ENCODE measurements at regions not wholly inside any gene's neighbourhood (a gene's known extent, or its start where the extent isn't known, plus 50 kb on each side); places are given as distances from the start of the nearest gene placed in this dataset.

- H3K9me3 ChIP-seq (ENCODE audit: control insufficient read depth, insufficient read depth, low read length), result no peaks in the 10 kb centered on the region
- H3K4me3 ChIP-seq (ENCODE audit: low read length), result no peak overlapping the region
- no peak for TF ChIP-seq EZH2phosphoT487 (IDR thresholded peaks at IDR 0.05; ENCODE audit: borderline replicate concordance, low read length)
- TF ChIP-seq, protein P1, sequence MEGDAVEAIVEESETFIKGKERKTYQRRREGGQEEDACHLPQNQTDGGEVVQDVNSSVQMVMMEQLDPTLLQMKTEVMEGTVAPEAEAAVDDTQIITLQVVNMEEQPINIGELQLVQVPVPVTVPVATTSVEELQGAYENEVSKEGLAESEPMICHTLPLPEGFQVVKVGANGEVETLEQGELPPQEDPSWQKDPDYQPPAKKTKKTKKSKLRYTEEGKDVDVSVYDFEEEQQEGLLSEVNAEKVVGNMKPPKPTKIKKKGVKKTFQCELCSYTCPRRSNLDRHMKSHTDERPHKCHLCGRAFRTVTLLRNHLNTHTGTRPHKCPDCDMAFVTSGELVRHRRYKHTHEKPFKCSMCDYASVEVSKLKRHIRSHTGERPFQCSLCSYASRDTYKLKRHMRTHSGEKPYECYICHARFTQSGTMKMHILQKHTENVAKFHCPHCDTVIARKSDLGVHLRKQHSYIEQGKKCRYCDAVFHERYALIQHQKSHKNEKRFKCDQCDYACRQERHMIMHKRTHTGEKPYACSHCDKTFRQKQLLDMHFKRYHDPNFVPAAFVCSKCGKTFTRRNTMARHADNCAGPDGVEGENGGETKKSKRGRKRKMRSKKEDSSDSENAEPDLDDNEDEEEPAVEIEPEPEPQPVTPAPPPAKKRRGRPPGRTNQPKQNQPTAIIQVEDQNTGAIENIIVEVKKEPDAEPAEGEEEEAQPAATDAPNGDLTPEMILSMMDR (IDR thresholded peaks at IDR 0.05; ENCODE audit: low read depth, low read length, poor library complexity, severe bottlenecking), result no peak
- no peaks in the 10 kb centered on the region for H3K4me1 ChIP-seq (ENCODE audit: control insufficient read depth, low read length)
- H4K20me1 ChIP-seq (ENCODE audit: control insufficient read depth, insufficient read depth, low read depth, low read length), result no peaks in the 10 kb centered on the region
- H3F3A ChIP-seq (ENCODE audit: control insufficient read depth, insufficient read depth), result no peaks in the 10 kb centered on the region
- H3K36me3 ChIP-seq (ENCODE audit: control insufficient read depth, low read length), result no peaks in the 10 kb centered on the region
- no peaks in the 10 kb centered on the region for H3K79me2 ChIP-seq (ENCODE audit: control insufficient read depth, low read length)
- H3K9me2 ChIP-seq (replicated peaks; ENCODE audit: control insufficient read depth, low read length), result no peaks in the 10 kb centered on the region
- H3K27me3 ChIP-seq (ENCODE audit: control insufficient read depth, low read length), result no peaks in the 10 kb centered on the region
- no peak overlapping the region for H3K27ac ChIP-seq (ENCODE audit: low read depth, low read length)
- H3K4me2 ChIP-seq (ENCODE audit: low read length), result no peak overlapping the region
Observed at GRCh38 chr2:51350100-51350499, 318.2 kb upstream of the NRXN1 start.

DNA sequence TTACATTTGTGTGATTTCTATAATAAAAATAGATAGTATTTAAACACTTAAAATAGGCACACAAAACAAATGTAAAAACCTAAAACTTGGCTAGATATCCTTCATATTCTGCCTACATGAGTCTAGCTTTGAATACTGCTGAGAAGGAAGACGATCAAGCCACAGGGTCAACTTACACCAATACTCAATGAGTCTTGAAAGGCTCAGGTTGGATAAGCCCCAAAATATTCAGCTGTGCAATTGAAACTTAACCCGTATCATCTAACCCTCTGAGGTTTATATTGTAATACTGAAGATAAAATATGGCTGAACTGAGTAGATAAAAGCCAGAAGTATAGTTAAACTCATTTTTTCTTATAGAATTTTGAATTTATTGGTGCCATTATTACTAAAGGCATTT is 313.0 kb upstream of the NRXN1 start:
- Histone ChIP-seq H3K79me2 (ENCODE audit: control insufficient read depth, low read length) (no peaks in the 10 kb centered on the region), H4K20me1 (ENCODE audit: control insufficient read depth, insufficient read depth, low read depth, low read length) (no peaks in the 10 kb centered on the region), H3F3A (ENCODE audit: control insufficient read depth, insufficient read depth) (no peaks in the 10 kb centered on the region), H3K9me2 (replicated peaks; ENCODE audit: control insufficient read depth, low read length) (no peaks in the 10 kb centered on the region), H3K27ac (ENCODE audit: low read depth, low read length) (no peak overlapping the region), H3K9me3 (ENCODE audit: control insufficient read depth, insufficient read depth, low read length) (no peaks in the 10 kb centered on the region), H3K4me1 (ENCODE audit: control insufficient read depth, low read length) (no peaks in the 10 kb centered on the region), H3K4me3 (ENCODE audit: low read length) (no peak overlapping the region), H3K36me3 (ENCODE audit: control insufficient read depth, low read length) (no peaks in the 10 kb centered on the region), H3K27me3 (ENCODE audit: control insufficient read depth, low read length) (no peaks in the 10 kb centered on the region), H3K4me2 (ENCODE audit: low read length) (no peak overlapping the region)
- no peak for TF ChIP-seq EZH2phosphoT487 (IDR thresholded peaks at IDR 0.05; ENCODE audit: borderline replicate concordance, low read length)
- TF ChIP-seq, protein P1 (IDR thresholded peaks at IDR 0.05; ENCODE audit: low read depth, low read length, poor library complexity, severe bottlenecking), result no peak

DNA sequence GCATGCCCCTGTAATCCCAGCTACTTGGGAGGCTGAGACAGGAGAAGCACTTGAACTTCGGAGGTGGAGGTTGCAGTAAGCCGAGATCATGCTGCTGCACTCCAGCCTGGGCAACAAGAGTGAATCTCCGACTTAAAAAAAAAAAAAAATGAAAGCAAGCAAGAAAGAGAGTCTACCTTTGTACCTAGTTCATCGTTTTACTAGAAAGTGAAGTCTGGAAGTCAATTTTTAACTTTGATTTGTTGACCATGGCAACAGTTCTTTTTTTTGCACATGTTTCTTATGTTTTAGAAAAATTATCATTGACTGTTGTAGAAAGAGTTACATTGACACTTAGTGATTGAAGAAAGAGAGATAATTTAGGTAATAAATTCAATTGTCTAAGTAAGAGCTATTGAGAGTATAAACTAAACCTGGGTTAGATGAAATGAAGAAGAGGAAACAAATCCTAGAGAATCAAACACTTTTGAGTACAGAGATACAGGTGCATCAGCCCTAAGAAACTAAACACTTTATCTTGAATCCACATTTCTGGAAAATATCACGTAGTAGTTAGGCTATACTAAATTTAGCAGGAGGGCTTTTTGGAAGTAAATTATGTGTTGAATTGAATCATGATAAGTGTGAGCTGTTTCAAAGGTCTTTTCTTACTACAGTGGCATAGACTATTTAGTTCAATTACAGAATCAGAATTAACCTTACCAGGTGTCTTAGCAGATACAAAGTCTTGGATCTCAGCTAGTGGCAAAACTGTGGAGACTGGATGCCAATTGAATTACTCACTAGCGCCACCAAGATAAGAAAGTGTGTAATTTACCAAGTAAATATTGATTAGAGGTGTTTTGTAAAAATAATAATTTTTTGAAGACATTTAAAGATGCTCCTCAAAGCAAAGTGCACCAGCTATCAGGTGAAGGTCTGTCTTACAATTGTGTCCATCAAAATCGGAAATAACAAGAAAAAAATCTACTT is 303.4 kb upstream of the NRXN1 start:
- H3K27me3 ChIP-seq (ENCODE audit: control insufficient read depth, low read length), result no peaks in the 10 kb centered on the region
- TF ChIP-seq EZH2phosphoT487 (IDR thresholded peaks at IDR 0.05; ENCODE audit: borderline replicate concordance, low read length), result no peak
- TF ChIP-seq, protein P1 (IDR thresholded peaks at IDR 0.05; ENCODE audit: low read depth, low read length, poor library complexity, severe bottlenecking), result peak; percentile 12
- no peaks in the 10 kb centered on the region for H3K9me2 ChIP-seq (replicated peaks; ENCODE audit: control insufficient read depth, low read length)
- no peak overlapping the region for H3K4me3 ChIP-seq (ENCODE audit: low read length)
- no peaks in the 10 kb centered on the region for H3K4me1 ChIP-seq (ENCODE audit: control insufficient read depth, low read length)
- H3K9me3 ChIP-seq (ENCODE audit: control insufficient read depth, insufficient read depth, low read length), result no peaks in the 10 kb centered on the region
- H3F3A ChIP-seq (ENCODE audit: control insufficient read depth, insufficient read depth), result no peaks in the 10 kb centered on the region
- no peaks in the 10 kb centered on the region for H4K20me1 ChIP-seq (ENCODE audit: control insufficient read depth, insufficient read depth, low read depth, low read length)
- H3K27ac ChIP-seq (ENCODE audit: low read depth, low read length), result no peak overlapping the region
- no peaks in the 10 kb centered on the region for H3K36me3 ChIP-seq (ENCODE audit: control insufficient read depth, low read length)
- H3K4me2 ChIP-seq (ENCODE audit: low read length), result no peak overlapping the region
- no peaks in the 10 kb centered on the region for H3K79me2 ChIP-seq (ENCODE audit: control insufficient read depth, low read length)

Measured in DOHH2 (cell line).